COLO668 (cell line): ENCODE measurements at regions not wholly inside any gene's neighbourhood (a gene's known extent, or its start where the extent isn't known, plus 50 kb on each side); places are given as distances from the start of the nearest gene placed in this dataset.

Experiments used
- DNase-seq: peaks from one replicate; lab custom pipeline; 2025; ENCODE audit not compliant: unreplicated experiment; lab: John Stamatoyannopoulos, UW

DNA sequence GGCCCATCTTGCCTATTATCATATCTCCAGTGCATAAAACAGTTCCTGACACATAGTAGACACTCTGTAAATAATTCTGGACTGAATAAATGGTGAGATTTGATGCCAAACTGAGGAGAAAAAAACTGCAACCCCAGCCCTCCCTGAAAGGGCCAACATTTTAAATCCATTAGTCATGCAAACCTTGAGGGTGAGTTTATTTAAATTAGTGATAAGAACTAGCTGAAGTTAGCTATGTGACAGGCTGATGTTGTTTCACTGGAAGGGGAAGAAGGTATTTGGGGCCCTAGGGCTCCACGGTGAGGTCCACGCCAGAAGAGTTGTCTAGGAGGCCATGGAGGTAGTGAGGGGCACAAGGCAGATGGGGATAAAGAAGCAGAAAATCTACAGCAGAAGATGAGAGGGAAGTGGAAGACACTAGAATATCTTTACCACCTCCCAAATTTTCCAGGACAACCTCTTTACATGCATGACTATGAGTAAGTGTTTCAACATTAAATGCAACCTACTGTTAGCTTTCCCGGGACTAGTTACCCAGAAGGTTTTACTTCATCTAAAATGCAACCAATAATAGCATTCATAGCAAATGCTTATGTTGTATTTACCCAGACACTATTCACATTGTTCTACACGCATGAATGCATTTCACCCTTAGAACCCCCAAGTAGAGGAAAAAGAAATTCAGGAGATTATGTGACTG is 183.2 kb upstream of the LYZL1 start:
- no peak for DNase-seq

- no peak for DNase-seq
These were observed 182.6 kb upstream of the LYZL1 start for GRCh38 chr10:29106287-29106686.

DNA sequence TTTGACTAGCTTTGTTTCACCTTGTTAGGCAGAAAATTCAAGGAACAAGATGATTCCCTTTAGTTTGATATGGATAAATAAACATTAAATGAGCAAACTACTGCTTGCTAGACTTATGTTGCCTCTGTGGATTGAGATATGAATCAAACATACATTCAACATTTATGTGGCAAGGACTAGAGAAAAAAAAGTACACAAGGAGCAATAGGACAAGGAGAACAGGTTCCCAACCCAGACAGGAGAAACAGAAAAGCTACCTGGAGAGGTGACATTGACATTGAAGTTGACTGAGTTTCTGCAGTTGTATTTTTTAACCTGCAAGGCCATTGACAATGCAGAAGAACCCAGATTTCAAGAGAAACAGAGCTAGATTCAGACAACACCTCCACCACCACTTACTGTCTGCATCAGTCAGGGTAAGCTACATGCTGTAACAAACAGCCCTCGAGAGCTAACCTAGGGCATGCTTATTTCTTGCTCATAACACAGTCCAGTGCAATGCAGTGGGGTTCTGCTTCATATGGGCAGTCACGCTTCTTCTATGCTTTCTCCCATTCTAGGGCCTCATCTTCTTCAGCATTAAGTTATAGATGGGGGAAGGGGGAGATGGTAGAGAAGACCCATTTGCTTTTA is 180.9 kb upstream of the LYZL1 start:
- DNase-seq, result no peak

GRCh38 chr10:29109707-29110571 is 178.9 kb upstream of the LYZL1 start:
- DNase-seq, result no peak

- no peak for DNase-seq
These were observed 175.8 kb upstream of the LYZL1 start for GRCh38 chr10:29112827-29113615.

GRCh38 chr10:29113616-29113945 is 175.3 kb upstream of the LYZL1 start:
- no peak for DNase-seq

GRCh38 chr10:29114141-29114540 is 174.7 kb upstream of the LYZL1 start:
- DNase-seq, result no peak

- DNase-seq, result no peak
These were observed 171.1 kb upstream of the LYZL1 start for GRCh38 chr10:29117781-29118180.

DNA sequence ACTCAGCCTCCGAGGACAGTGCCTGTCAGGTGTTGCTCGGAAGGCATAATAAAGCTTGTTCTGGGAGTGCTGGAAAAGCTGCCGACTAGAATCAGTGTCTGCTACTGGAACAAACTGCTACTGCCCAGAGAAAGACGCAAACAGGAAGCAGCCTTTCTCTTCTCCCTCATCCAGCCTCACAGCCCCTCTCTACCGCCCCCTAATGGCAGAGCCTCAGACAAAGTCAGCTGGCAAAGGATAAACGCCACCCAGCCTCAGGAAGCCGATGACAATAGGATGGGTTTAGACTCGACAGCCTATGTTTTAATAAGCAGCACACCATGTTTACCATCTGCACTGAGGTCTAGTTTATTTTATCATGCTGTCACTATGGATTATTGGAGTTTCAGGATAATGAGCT is 169.5 kb upstream of the LYZL1 start:
- DNase-seq, result peak; percentile 44

DNA sequence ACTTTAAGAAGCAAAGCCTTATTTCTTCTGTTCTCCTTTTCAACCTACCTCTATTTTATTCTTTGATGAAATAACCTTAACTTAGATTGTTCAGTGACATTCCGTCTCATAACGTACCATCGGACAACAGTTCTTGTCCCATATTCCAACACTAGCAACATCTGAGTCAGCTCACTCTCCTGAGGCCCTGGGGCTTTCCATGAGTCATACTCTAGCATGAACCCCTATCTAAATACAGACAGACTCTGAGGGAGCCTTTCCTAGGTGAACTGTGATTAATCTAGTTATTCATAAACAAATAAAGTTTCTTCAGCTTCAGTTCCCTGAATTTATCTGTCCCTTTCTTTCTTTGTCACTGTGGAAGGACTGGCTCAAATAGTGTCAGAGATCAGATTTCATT is 168.7 kb upstream of the LYZL1 start:
- DNase-seq, result no peak

DNA sequence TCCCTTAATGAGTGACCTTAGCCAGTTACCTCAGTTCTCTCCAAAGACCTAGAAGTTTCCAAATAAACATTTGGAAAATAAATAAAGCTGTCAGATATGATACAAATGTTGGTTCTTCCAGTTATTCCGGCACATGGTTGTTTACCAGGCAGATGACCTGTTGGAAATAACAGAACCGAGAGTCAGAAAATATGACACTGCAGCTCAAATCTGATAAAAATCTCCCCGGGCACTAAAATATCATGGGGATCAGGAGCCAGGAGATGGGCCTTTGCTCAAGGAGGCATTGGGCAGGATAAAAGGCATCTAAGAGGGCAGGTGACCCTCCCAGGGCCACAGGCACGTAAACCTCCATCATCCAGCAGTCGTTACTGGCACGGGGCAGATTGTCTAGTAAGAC is 164.0 kb upstream of the LYZL1 start:
- no peak for DNase-seq

GRCh38 chr10:29127037-29127700 is 161.7 kb upstream of the LYZL1 start:
- no peak for DNase-seq

DNA sequence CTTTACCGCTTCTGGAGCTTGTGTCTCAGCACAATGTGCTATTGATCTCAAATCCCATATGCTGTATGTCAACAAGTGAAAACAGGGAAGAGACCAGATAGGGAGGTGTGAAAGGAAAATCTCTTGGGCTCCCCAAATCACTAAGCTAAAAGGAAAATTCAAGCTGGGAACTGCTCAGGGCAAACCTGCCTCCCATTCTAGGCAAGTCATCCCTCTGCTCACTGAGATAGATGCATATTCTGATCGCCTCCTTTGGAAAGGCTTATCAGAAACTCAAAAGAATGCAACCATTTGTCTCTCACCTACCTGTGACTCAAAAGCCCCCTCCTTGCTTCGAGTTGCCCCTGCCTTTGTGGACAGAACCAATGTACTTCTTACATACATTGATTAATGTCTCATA is 161.1 kb upstream of the LYZL1 start:
- no peak for DNase-seq

DNA sequence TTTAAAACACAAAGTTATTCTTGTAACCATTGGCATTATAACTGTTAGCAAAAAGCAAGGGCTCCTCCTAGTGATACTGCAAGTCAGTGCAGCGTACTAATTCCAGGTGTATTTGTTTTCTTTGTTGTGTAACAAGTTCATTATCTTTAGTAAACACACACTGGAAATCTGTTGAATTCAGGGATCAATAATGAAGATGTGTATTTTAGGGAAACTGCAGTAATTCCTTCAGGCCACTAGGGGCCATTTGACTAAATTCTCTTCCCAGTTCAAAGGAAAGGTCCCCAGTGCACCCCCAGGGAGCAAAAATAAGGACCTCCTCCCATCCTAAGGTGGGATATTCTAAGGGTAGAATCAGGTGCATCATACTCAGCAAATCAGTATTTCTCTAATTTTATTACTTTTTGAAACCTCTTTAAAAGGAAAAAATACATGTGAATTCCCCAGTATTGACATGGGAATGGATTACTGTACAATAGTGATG is 158.6 kb upstream of the LYZL1 start:
- no peak for DNase-seq

- no peak for DNase-seq
These were observed 156.8 kb upstream of the LYZL1 start for GRCh38 chr10:29131952-29132547.

DNA sequence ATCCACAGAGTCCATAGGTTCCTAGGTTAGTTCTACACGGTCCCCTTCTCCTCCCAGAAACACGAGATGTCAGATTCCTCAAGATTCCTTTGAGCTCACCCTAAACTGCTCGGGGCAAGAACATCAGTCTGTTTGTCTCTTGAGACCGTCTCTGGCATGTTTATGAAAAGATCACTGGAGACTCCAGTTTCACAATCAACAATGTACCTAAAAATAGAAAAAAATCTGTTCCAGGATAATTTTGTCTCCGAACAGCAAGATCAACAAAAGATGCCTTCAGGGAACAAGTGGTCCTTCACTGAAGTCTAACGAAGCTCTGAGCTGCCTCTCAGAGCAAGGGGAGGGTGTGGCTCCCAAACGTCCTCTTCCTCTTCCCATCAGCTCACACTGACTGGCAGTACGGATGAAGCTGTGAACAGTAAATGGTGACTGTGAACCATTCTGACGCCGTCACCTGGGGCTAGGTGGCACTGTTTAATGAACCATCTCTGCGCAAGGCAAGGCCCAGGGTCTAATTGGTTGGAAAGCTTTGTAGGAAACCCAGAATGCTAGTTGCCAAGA is 156.2 kb upstream of the LYZL1 start:
- DNase-seq, result no peak

GRCh38 chr10:29135337-29135736 is 153.5 kb upstream of the LYZL1 start:
- no peak for DNase-seq

- DNase-seq, result no peak
These were observed 152.5 kb upstream of the LYZL1 start for GRCh38 chr10:29136411-29136810.

GRCh38 chr10:29140151-29140550 is 148.7 kb upstream of the LYZL1 start:
- no peak for DNase-seq

GRCh38 chr10:29140991-29141390 is 147.9 kb upstream of the LYZL1 start:
- DNase-seq, result no peak
